Fibroblast of mammary gland (primary cell): ENCODE measurements at regions not wholly inside any gene's neighbourhood (a gene's known extent, or its start where the extent isn't known, plus 50 kb on each side); places are given as distances from the start of the nearest gene placed in this dataset.

ENCODE experiments used
- DNase-seq: peaks from one replicate; pipeline ENCODE4 v3.0.0-alpha.2; 2010; ENCODE audit warnings: low read depth
- H3K4me3 ChIP-seq: 2 replicates; pipeline ENCODE4 v1.5.1; 2011; ENCODE audit warnings: low read depth, mild to moderate bottlenecking, low read length, moderate library complexity; ENCODE audit not compliant: control insufficient read depth
- CTCF ChIP-seq: conservative IDR thresholded peaks from 2 replicates; pipeline ENCODE4 v1.5.1; 2011; ENCODE audit warnings: low read depth, low read length, inconsistent platforms; ENCODE audit not compliant: control insufficient read depth, insufficient read depth

GRCh38 chr10:78401624-78402367 is 368.1 kb downstream of the RPS24 start:
- TF ChIP-seq CTCF: no peak
- DNase-seq: no peak
- H3K4me3 ChIP-seq: no peak overlapping the region

- no peak overlapping the region for H3K4me3 ChIP-seq
- DNase-seq: no peak
- TF ChIP-seq CTCF: no peak
Observed at GRCh38 chr10:78402591-78402990, 368.9 kb downstream of the RPS24 start.

GRCh38 chr10:78403781-78404180 is 370.1 kb downstream of the RPS24 start:
- no peak for TF ChIP-seq CTCF
- no peak for DNase-seq

GRCh38 chr10:78404296-78404695 is 370.6 kb downstream of the RPS24 start:
- no peak for TF ChIP-seq CTCF
- H3K4me3 ChIP-seq: no peak overlapping the region
- DNase-seq: no peak

More at GRCh38 chr10:78403781-78404180, 370.1 kb downstream of the RPS24 start:
- no peak overlapping the region for H3K4me3 ChIP-seq

- TF ChIP-seq CTCF: no peak
- no peak overlapping the region for H3K4me3 ChIP-seq
- peak; percentile 22 for DNase-seq
Observed at GRCh38 chr10:78405231-78405630, 371.6 kb downstream of the RPS24 start.

- no peak overlapping the region for H3K4me3 ChIP-seq
- DNase-seq: no peak
- TF ChIP-seq CTCF: no peak
Observed at GRCh38 chr10:78405736-78406135, 372.1 kb downstream of the RPS24 start.
